Thyroid gland (tissue), 4 donors: ENCODE measurements at regions not wholly inside any gene's neighbourhood (a gene's known extent, or its start where the extent isn't known, plus 50 kb on each side); places are given as distances from the start of the nearest gene placed in this dataset.

Source experiments
- DNase-seq, 2 donors: peaks; one replicate each; pipeline ENCODE4 v3.0.0-alpha.2; 2019
- H3K27ac ChIP-seq, 3 donors: fragments of 200-600 bp; sonication (generic); 1 replicate in 2 of 3; 2 replicates in 1 of 3; pipeline ENCODE4 v1.5.1; 2016 to 2019; ENCODE audit warnings: mild to moderate bottlenecking in 1 of 3, moderate library complexity in 1 of 3
- H3K27me3 ChIP-seq: fragments of 200-600 bp; sonication (generic); one replicate; pipeline ENCODE4 v1.5.1; 2019
- H3K36me3 ChIP-seq, 2 donors: fragments of 200-600 bp; sonication (generic); one replicate each; pipeline ENCODE4 v1.5.1; 2016 to 2019
- H3K4me1 ChIP-seq, 2 donors: fragments of 200-600 bp; sonication (generic); one replicate each; pipeline ENCODE4 v1.5.1; 2017 to 2019
- H3K4me3 ChIP-seq, 3 donors: fragments of 200-600 bp; sonication (generic); replicated peaks in 1 of 3; 1 replicate in 2 of 3; 2 replicates in 1 of 3; pipeline ENCODE4 v1.5.1; 2016; ENCODE audit warnings: mild to moderate bottlenecking in 1 of 3
- H3K9me3 ChIP-seq: fragments of 200-600 bp; sonication (generic); one replicate; pipeline ENCODE4 v1.5.1; 2017
- POLR2A ChIP-seq, 2 donors: fragments of 450-650 bp; IDR thresholded peaks; one replicate each; pipeline ENCODE4 v1.6.1; 2017; ENCODE audit warnings: antibody characterized with exemption in 2 of 2, mild to moderate bottlenecking in 2 of 2, moderate library complexity in 1 of 2
- WGBS, 2 donors: methylation state at CpG; one replicate each; pipeline ENCODE4 v1.1.5; 2017; 5-methylcytosine and 5-hydroxymethylcytosine counted together
- intact Hi-C: fragments of 100-400 bp; cut with DNase I; formaldehyde crosslinking; loops from one replicate; pipeline ENCODE4 v1.15.1; 2023
- TF ChIP-seq, protein P1 (sequence below), 6 experiments: fragments of 200-600 bp in 3 of 6; fragments of 450-650 bp in 3 of 6; sonication (generic) in 3 of 6; IDR thresholded peaks; one replicate each; pipeline ENCODE4 v1.5.1; 2016 to 2019; ENCODE audit warnings: antibody characterized with exemption in 6 of 6, mild to moderate bottlenecking in 2 of 6, inconsistent platforms in 1 of 6, moderate library complexity in 1 of 6

GRCh38 chr9:616694-617093, 224.8 kb upstream of the DMRT1 start:
- Histone ChIP-seq H3K4me3 (no peak overlapping the region), H3K4me1 (peaks cover 12 to 21% of the 10 kb centered on the region in 2 donors), H3K9me3 (no peaks in the 10 kb centered on the region), H3K27me3 (no peaks in the 10 kb centered on the region), H3K27ac (no peak overlapping the region), H3K36me3 (no peaks in the 10 kb centered on the region)
- WGBS, 2 donors: 70 to 91% methylated on average over 4 of the region's 4 CpGs
- DNase-seq: no peak
- no peak for TF ChIP-seq POLR2A (IDR thresholded peaks at IDR 0.05)
- TF ChIP-seq, protein P1, sequence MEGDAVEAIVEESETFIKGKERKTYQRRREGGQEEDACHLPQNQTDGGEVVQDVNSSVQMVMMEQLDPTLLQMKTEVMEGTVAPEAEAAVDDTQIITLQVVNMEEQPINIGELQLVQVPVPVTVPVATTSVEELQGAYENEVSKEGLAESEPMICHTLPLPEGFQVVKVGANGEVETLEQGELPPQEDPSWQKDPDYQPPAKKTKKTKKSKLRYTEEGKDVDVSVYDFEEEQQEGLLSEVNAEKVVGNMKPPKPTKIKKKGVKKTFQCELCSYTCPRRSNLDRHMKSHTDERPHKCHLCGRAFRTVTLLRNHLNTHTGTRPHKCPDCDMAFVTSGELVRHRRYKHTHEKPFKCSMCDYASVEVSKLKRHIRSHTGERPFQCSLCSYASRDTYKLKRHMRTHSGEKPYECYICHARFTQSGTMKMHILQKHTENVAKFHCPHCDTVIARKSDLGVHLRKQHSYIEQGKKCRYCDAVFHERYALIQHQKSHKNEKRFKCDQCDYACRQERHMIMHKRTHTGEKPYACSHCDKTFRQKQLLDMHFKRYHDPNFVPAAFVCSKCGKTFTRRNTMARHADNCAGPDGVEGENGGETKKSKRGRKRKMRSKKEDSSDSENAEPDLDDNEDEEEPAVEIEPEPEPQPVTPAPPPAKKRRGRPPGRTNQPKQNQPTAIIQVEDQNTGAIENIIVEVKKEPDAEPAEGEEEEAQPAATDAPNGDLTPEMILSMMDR (IDR thresholded peaks at IDR 0.05): no peak
- intact Hi-C loops: loop anchor here (5.0 kb wide), 1 partner anchor 146 kb away; no protein-coding TSS in a partner anchor

- DNase-seq: peak in 1 of 2 donors; percentile 21
- TF ChIP-seq, protein P1 (IDR thresholded peaks at IDR 0.05): no peak
- TF ChIP-seq POLR2A (IDR thresholded peaks at IDR 0.05): no peak
- Histone ChIP-seq H3K27me3 (no peaks in the 10 kb centered on the region), H3K4me3 (no peak overlapping the region), H3K36me3 (no peaks in the 10 kb centered on the region), H3K27ac (peak overlapping the region in 1 of 3 donors; percentile 20), H3K4me1 (peaks cover 12 to 21% of the 10 kb centered on the region in 2 donors), H3K9me3 (no peaks in the 10 kb centered on the region)
- intact Hi-C loops: loop anchor here (5.0 kb wide), 1 partner anchor 145 kb away; no protein-coding TSS in a partner anchor
- WGBS, 2 donors: 78 to 81% methylated on average over 7 of the region's 7 CpGs
These were observed 223.9 kb upstream of the DMRT1 start for GRCh38 chr9:617445-618085.

DNA sequence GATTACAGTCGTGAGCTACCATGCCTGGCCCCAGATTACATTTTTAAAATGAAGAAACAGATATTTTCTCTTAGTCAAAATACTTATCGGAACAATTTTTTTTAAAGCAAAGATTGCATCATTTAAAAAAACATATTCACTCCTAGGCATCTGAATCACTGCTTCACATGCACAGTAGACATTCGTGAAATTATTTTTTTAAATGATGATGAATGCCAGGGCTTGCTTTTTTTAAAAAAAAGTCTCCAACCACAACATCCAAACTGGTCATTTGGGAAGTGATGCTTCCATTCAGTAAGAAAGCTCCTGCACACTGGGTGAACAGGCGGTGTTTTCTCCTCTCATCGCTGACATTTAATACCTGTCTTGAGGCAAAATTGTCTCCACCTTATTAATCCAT, 223.0 kb upstream of the DMRT1 start:
- WGBS, 2 donors: 89 to 94% methylated on average over 5 of the region's 5 CpGs
- no peak overlapping the region for H3K4me3 ChIP-seq
- intact Hi-C loops: loop anchor here (5.0 kb wide), 1 partner anchor 144 kb away; no protein-coding TSS in a partner anchor
- DNase-seq: no peak
- H3K9me3 ChIP-seq: no peaks in the 10 kb centered on the region
- TF ChIP-seq POLR2A (IDR thresholded peaks at IDR 0.05): no peak
- TF ChIP-seq, protein P1 (IDR thresholded peaks at IDR 0.05): no peak
- no peaks in the 10 kb centered on the region for H3K36me3 ChIP-seq
- H3K27ac ChIP-seq: peak overlapping the region in 2 of 3 donors; percentile 22 to 40
- no peaks in the 10 kb centered on the region for H3K27me3 ChIP-seq
- peaks cover 12 to 24% of the 10 kb centered on the region in 2 donors for H3K4me1 ChIP-seq

GRCh38 chr9:621201-621855, 220.2 kb upstream of the DMRT1 start:
- Histone ChIP-seq H3K9me3 (no peaks in the 10 kb centered on the region), H3K27ac (no peak overlapping the region), H3K4me1 (peaks cover 19 to 33% of the 10 kb centered on the region in 2 donors), H3K27me3 (no peaks in the 10 kb centered on the region), H3K36me3 (no peaks in the 10 kb centered on the region), H3K4me3 (no peak overlapping the region)
- no peak for TF ChIP-seq POLR2A (IDR thresholded peaks at IDR 0.05)
- 88 to 89% methylated on average over 10 of the region's 10 CpGs for WGBS, 2 donors
- DNase-seq: no peak
- intact Hi-C loops: no loop called here

GRCh38 chr9:624935-625500, 216.5 kb upstream of the DMRT1 start:
- Histone ChIP-seq H3K27ac (peak overlapping the region; percentile 37 to 80 (median 55)), H3K4me3 (no peak overlapping the region), H3K9me3 (no peaks in the 10 kb centered on the region), H3K27me3 (no peaks in the 10 kb centered on the region), H3K4me1 (peaks cover 23 to 30% of the 10 kb centered on the region in 2 donors), H3K36me3 (no peaks in the 10 kb centered on the region)
- WGBS, 2 donors: 29 to 53% methylated on average over 7 of the region's 7 CpGs
- DNase-seq: peak; percentile 25 to 32
- intact Hi-C loops: no loop called here
- TF ChIP-seq, protein P1 (IDR thresholded peaks at IDR 0.05): no peak
- TF ChIP-seq POLR2A (IDR thresholded peaks at IDR 0.05): no peak
